22Rv1 (cell line): ENCODE measurements at regions not wholly inside any gene's neighbourhood (a gene's known extent, or its start where the extent isn't known, plus 50 kb on each side); places are given as distances from the start of the nearest gene placed in this dataset.

Experiments
- ZFX ChIP-seq: fragments of 450-650 bp; IDR thresholded peaks from 2 replicates; pipeline ENCODE4 v1.6.1; 2017; ENCODE audit warnings: antibody characterized with exemption, borderline replicate concordance
- TF ChIP-seq, protein P1 (sequence below): fragments of 450-650 bp; IDR thresholded peaks from 2 replicates; pipeline ENCODE4 v1.5.1; 2017; ENCODE audit warnings: mild to moderate bottlenecking

DNA sequence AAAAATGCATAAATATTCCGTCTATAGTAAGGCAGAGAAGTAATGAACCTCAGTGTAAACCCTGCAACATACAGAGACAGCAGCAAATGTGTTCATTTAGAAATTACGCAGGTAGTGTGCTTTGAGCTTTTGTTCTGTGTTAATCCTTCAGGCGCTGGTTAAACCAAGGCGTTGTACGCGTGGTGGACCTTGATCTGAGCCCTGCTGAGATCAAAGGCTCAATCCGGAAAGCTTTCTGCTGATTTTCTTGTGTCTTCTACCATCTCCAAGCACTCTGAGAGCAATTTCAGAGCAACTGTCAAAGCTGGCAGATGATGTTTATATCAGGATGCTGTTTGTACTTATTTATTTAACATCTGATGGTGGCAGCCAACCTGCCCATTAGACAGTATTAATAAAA is 382.8 kb downstream of the CDH26 start:
- TF ChIP-seq, protein P1, sequence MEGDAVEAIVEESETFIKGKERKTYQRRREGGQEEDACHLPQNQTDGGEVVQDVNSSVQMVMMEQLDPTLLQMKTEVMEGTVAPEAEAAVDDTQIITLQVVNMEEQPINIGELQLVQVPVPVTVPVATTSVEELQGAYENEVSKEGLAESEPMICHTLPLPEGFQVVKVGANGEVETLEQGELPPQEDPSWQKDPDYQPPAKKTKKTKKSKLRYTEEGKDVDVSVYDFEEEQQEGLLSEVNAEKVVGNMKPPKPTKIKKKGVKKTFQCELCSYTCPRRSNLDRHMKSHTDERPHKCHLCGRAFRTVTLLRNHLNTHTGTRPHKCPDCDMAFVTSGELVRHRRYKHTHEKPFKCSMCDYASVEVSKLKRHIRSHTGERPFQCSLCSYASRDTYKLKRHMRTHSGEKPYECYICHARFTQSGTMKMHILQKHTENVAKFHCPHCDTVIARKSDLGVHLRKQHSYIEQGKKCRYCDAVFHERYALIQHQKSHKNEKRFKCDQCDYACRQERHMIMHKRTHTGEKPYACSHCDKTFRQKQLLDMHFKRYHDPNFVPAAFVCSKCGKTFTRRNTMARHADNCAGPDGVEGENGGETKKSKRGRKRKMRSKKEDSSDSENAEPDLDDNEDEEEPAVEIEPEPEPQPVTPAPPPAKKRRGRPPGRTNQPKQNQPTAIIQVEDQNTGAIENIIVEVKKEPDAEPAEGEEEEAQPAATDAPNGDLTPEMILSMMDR: no peak
- TF ChIP-seq ZFX: no peak
